ENCODE measurements at regions not wholly inside any gene's neighbourhood (a gene's known extent, or its start where the extent isn't known, plus 50 kb on each side); places are given as distances from the start of the nearest gene placed in this dataset.
A peak's percentile ranks its signal among the peaks of the same experiment; 100 is the strongest.

DNA sequence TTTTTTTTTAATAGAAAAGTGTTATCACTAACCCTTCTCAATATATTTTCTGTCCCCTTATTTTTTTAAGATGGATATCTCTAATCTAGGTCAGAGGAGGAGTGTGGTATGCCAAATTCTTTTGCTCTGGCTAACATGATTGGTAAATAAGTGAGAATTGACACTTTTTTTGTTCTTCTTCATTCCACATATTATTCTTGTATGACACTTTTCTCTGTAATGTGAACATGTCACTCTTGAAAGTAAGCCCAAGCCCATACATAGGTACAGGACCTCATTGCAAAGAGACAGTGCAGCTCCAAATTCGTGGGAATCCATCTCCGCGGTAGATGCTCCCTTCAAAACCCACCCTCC is 142.5 kb upstream of the TCF21 start:
- DNase-seq = no peak
- intact Hi-C loops (cut with DNase I) = no loop called here

DNA sequence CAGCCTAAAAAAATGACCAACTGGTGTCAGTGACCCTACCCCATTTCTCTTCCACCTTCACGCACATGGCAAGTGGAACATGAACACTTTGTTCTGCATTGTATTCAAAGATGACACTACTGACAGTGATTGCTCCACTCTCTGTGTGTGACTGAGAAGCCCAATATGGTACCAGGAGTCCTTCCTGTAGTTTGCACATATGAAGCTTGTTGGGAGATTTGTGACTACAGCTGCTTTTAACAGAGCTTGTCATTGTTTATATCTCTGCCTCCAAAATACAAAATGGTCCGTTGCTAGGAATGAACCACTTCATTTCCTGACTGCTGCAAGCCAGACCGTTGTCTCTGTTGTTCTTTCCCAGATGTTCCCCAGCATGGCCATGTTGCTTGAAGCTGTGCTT is 140.3 kb upstream of the TCF21 start:
- intact Hi-C loops (cut with DNase I) = no loop called here
- DNase-seq = no peak

DNA sequence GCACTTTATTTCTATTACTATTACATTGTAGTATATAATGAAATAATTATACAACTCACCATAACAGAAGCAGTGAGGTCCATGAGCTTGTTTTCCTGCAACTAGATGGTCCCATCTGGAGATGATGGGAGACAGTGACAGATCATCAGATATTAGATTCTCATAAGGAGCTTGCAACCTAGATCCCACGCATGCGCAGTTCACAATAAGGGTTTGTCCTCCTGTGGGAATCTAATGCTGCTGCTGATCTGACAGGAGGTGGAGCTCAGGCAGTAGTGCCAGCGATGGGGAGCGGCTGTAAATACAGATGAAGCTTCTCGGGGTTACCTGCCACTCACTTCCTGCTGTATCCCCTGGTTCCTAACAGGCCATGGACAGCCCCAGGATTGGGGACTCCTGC is 139.5 kb upstream of the TCF21 start:
- DNase-seq = no peak
- intact Hi-C loops (cut with DNase I) = no loop called here

DNA sequence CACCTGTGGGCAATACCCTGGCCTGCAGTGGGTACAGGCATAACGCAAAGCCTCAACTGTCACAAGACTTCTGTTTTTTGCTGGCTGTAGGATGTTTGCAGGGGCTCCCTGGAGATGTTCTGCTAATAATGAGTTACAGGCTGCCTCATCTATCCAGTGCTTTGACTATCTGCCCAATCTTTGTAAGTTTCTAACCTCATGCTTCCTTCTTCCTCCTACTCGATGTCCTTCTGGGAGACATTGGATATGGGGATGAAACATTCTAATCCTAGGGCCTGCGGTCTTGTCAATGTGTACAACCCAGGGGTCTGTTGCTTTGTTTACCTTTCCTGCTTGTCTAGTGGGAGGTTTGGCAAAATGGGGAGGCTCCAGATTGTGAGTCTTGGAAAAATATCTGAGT is 136.8 kb upstream of the TCF21 start:
- intact Hi-C loops (cut with DNase I) = no loop called here
- no peak for DNase-seq

DNA sequence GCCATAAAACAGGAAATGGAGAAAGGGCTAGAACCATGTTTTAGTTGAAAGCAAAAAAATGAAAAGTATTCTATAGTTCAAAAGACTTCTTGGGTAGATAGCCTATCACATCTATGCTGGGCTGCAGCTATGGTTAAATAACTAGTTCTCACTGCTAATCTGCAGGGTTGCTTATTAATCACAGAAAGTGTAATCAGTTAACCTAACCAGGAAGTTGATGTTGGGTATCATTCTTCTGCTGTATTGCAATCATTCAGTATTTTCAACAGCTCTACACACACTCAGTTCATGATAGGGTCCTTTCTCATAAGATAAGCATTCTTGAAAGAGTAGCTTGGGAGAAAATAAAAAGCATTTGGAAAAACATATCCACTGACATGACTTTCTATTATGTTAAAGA is 135.2 kb upstream of the TCF21 start:
- DNase-seq = no peak
- intact Hi-C loops (cut with DNase I) = no loop called here

DNA sequence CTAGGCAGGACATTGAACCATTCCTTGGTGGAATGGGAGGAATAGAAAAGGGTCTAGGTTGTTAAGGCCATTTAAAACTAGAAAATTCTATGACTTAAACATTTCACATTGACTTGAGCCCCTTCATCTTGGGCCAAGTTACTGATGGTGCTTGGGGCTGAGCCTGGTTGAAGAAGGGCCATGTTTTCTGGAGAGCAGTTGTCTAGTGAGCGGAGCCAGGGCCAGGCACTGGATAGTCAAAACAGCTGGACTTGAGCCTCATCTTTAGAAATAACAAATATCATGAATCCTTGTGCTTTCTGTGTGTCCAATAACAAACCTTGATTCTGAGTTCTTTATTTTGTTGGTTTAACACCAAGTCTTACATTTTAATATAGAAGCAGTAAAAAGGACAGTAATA is 134.6 kb upstream of the TCF21 start:
- intact Hi-C loops (cut with DNase I) = no loop called here
- no peak for DNase-seq

DNA sequence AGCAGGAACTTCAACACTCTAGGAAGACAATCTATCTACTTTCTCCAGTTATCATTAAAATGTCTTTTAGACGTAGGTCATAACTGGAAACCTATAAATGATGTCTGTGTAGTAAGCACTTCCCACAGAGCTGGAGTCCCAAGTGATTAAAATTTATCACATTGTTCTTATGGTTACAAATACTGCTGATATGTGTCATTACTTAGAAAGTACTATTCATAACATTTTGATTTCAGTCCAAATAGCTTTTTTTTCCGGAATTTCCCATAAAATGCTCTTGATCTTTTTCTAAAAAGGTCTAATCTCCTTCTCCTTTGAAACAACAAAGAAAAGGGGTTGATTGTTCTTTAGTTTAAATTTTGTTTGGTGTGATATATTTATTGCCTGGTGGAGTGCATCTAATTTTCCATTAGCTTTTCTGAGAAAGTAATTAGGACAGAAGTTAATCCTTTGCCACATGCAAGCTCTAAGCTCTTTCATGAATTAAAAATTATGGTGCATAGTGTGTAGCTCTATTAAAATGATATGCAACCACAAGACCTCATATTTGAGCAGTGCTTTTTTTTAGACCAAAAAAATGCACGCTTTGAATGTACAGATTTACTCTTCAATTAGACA is 132.7 kb upstream of the TCF21 start:
- intact Hi-C loops (cut with DNase I) = no loop called here
- no peak for DNase-seq

DNA sequence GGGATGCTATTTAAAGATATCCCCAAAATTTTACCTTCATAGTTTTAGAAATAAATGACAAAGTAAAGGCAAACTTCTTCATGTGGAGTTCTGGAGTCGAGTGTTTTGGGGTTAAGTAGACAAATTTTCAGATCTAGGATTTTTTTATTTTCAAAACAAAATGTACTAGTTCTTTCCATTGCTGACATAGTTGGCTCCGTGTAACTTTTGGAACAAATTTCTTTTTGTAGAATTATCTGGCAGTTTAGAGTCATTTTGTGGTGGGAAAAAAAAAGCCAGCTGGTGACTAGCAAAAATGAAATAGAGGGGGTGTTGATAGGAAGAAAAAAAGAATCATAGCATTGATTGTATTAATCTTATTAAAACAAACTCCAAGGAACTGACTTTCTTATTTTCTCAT is 131.6 kb upstream of the TCF21 start:
- intact Hi-C loops (cut with DNase I) = no loop called here
- no peak for DNase-seq

DNA sequence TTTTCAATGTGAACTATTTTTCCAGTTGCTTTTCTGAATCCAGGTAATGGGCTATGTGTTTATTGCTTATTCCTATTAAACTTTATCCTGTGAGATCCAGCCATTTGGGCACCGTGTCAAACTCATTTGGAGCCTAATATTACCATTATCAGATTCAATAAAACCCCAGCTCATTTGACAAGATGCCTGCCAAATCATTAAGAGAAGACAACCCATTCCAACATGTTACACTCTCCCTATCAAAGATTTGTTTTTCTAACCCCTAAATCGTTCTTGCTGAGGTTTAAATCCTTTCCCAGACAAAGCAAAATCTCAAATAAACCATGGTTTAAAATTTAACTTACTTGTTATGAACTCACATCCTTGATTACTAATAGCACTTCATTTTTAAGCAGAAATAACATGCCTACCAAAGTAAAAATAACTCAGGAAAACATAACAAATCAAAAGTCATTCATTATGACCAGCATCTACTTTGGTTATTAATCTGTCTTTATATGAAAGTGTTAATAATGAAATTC is 130.0 kb upstream of the TCF21 start:
- no peak for DNase-seq
- intact Hi-C loops (cut with DNase I) = no loop called here

DNA sequence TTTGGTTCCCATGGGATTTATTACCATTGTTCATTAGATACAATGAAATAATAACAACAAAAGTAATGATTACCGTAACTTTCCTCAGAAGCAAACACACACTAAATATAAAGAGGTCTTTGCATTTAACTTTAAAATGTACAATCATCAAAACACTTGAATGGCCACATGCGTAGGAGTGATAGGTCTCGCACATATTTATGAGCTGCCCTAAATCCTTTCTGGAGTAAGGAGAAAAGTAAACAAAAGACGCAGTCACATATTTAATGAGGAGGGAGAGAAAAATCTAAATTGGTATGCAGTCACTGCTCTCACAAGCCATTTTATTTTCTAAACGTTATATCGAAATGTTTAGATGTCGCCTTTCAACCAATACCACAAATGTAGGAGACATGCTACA is 129.4 kb upstream of the TCF21 start:
- intact Hi-C loops (cut with DNase I) = no loop called here
- no peak for DNase-seq

DNA sequence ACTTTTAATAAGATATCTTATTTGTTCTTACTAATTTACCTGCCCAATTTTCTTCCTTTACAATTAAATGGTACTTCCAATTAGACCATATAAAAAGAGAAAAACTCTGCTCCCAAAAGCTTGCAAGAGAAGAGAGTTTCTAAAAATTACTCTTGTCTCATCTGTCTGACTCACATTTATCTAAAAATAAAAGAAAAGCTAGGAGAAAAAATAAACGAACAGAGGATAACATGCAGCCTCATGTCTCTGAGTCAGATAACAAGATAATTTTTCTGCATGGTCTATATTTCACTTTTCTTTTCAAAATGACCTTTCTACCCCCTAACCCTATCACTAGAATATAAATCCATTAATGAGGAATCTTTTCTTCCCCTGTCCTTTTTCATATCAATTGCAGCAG is 127.2 kb upstream of the TCF21 start:
- DNase-seq = no peak
- intact Hi-C loops (cut with DNase I) = no loop called here

DNA sequence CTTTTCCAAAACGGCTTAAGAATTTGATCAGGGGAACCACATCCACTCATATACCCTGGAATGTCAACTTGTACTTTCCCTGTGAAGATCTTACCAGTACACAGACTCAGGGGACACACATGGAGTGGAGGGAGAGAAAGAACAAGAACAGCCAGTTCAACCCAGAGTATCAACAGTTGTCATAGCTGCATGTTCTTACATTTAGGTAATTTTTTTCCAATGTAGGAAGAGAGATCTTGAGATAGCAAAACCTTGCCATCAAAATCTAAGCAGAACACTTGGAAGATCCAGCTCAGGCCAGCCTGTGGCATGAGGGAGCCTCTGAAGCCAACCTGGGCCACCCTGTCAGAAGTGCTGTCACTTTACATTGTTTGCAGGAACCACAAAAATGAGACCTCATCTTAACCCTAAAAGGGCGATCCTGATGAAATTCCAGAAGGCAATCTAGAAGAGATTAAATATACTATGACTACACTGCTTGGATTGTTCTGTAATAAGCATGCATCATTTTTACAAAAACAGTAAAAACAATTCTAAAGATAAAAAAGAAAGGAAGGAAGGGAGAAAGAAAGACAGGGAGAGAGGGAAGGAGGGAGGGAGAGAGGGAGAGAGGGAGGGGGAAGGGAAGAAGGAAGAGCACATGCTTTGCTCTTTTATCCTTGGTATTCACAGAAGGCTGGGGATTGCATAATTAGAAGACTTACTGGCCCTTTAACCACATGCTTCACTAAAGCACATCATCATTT is 124.7 kb upstream of the TCF21 start:
- intact Hi-C loops (cut with DNase I) = no loop called here
- DNase-seq = no peak

DNA sequence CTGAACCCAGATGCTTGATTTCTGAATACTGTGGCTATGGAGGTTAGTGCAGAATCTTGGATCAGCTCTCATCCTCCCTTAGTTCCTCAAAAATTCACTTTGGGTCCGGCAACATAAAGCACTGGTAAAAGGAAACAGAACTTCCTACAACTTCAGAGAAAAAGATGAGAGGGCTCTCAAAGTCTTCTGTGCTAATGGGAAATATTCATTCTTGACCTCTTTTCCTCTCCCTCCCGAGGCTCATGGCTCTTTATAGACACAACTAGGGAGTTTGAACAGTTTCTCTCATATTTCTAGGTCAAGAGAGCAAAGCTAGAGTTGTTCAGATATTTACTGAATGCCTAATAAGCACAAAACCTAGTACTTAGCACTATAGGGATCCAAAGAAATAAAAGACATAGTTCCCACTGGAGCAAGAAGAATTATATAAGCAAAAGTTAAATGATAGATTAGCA is 124.1 kb upstream of the TCF21 start:
- no peak for DNase-seq
- intact Hi-C loops (cut with DNase I) = no loop called here

DNA sequence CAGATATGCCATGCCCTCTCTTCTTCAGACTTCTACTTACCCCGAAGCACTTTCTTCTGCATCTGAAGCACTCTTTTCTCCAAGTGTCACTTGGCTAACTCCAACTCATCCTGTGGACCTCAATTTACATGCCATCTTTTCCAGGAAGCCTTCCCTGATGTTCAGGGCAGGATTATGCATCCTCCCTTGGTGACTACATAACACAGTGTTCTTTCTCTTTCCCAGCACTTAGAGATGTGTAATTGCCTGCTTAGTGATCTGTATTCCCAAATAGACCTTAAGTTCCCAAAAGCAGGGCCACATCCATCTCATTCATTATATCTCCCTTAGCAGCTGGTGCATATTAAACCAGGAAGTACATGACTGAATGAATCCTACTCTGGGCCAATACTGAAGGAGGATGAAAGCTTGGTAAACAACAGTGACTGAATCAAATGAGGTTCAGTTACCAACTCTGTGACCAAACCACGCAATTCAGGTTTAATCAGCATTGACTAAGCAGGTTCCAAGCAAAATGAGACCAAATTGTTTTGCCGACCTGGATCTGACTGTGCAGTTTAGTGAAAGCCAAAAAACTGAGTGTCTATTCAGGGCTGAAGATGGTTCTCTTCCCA is 121.4 kb upstream of the TCF21 start:
- DNase-seq = no peak
- intact Hi-C loops (cut with DNase I) = no loop called here

DNA sequence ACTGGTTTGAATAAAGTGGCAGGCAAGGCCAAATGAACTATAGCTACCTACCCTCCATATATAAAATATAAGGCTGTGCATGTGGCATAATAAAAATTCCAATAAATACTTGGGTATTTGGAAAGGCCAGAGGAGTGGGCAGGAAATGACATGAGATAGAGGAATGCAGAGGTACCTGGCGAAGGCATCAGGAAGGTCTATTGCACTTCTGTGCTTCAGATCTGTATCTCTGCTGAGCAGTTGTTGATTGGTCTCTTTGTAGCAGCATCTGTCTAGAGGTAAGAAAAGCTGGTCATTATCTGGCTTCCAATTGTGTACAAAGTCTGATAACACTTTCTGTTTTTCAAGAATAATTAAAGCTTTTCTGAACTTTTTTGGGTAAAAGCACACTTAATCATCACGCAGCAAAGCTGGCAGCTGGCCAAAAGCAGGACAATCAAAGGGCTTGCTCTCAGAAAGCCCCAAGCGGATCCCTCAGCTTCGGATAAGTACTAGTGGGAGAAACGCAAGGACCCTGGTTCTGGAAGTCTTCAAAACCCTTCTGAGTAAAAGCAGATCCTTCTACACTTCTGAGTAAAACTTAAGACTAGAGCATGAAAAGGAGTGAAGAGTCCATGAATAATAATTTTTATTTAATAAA is 120.1 kb upstream of the TCF21 start:
- intact Hi-C loops (cut with DNase I) = no loop called here
- peak in 2 of 10 donors; percentile 13 to 51 for DNase-seq

DNA sequence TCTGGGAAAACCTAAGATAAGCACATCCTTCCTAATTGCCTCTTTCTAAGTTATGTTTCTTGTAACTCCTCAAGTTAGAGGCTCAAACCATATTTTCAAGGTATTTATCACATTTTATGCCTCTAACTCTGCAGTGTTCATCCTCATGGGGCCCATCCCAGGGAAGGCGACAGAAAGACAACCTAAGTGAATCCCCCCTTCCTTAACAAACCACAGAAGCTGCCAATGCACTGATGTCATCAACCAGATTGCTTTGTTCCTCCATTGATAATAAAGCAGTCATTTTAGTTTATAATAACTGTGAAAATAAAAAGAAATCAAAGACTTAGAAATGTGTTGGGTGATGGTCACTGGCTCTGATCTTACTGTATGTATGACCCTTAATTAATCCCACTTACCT is 119.5 kb upstream of the TCF21 start:
- no peak for DNase-seq
- intact Hi-C loops (cut with DNase I) = no loop called here

DNA sequence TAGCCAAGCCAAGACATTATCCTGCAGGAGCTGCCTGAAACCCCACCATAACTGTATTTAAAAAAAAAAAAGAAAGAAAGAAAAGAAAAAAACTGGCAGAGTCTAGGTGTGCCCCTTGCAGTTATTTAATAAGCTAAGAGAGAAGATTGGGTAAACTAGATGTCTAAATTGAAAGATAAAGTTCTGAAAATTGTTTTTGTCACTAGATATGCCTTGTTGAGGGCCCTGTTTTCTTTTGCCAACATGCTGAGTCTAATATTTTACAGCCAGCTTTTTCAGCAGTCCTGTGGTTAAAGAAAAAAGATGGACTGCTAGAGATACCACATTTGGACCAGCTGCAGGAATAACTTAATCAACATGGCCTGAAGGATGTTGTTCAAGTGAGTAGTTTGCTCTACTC is 116.3 kb upstream of the TCF21 start:
- intact Hi-C loops (cut with DNase I) = no loop called here
- no peak for DNase-seq

DNA sequence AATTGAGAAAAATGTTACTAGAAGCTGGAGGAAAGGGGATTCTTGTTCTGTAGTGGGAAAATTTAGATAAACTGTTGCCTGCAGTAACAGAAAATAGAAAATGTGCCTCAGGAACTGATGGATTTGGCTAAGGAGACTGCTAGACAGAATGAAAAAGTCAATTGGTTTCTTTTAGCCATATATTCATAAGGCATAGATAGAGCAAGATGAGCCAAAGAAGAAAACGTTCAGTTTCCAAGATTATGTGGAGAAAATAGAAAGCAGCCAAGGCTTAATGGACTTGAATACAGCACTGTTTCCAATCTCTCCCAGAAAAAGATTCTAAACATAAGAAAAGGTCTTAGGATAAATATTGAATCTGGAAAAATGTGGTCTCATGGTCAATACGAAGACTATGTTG is 115.1 kb upstream of the TCF21 start:
- DNase-seq = no peak
- intact Hi-C loops (cut with DNase I) = no loop called here

DNA sequence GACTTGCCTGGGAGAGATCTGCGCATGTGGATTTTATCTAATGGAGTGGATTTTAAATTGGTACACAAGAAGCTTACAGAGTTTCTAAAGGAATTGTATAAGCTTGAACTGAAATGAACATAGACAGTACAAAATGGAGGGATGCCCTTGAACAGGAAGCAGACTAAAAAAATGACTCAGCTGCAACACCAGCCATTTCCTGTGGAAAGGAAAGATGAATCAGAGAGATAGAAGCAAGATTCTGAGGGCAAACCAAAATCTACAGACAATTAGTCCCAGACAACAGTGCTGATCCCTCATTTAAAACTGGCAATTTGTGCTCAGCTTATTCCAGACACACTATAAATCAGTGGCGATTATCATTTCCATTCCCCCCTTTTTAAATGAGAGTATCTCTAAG is 114.6 kb upstream of the TCF21 start:
- DNase-seq = no peak
- intact Hi-C loops (cut with DNase I) = no loop called here

DNA sequence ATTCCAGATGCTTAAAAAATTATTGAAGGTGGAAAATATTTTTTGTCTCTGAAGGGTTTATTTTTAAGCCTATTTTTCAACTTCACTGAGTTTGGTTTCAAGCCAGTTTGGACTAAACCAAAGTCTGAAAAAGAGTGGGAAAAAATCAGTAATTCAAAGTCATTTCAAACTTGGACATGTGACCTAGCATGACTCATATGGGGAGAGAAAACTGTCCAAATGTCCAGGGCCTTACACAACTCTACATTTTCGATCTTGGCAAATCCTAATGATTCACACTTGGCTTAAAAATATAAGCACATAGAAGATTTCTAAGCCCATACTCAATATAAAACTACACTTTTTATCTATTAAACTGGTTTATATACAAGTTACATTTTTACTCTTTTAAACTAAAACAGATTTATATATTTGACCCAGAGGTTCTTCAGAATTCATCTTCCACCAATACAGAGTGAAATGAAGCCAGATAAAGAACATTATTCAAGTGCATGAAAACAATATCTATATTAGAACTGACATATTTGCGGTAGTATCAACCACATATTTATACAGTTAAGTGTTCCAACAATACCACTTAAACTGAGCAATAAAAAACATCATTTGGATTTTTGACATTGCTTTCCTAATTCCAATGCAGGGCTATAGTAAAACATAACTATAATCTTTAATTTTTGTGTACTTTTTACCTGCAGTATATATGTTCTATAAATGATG is 110.3 kb upstream of the TCF21 start:
- DNase-seq = no peak
- intact Hi-C loops (cut with DNase I) = no loop called here
